Fibroblast of lung (primary cell): ENCODE measurements at regions not wholly inside any gene's neighbourhood (a gene's known extent, or its start where the extent isn't known, plus 50 kb on each side); places are given as distances from the start of the nearest gene placed in this dataset.

ENCODE experiments used
- CTCF ChIP-seq, 2 donors: IDR thresholded peaks in 1 of 2; conservative IDR thresholded peaks in 1 of 2; 1 replicate in 1 of 2; 2 replicates in 1 of 2; pipeline ENCODE4 v1.5.1; 2011 to 2012; ENCODE audit warnings: low read length in 2 of 2, control low read depth in 1 of 2, inconsistent platforms in 1 of 2, low read depth in 1 of 2, mild to moderate bottlenecking in 1 of 2
- EZH2 ChIP-seq: IDR thresholded peaks from 2 replicates; pipeline ENCODE4 v1.5.1; 2012; ENCODE audit warnings: low read length, control low read depth, mild to moderate bottlenecking; ENCODE audit errors: missing control alignments

DNA sequence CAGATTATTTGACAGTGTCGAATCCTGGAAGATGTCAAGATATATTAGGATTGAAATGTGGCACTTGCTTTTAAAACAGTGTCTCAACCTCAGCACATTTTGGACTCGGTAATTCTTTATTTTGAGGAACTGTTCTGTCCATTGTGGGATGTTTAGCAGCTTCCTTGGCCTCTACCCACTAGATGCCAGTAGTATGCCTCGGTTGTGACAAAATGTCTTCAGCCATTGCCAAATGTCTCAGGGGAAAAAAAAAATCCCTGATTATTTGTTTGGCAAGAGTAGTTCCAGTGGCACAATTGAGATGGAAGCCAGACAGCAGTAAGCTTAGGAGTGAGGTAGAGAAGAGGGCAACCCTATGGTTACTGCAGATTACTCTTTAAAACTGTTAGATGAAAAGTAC lies 694.5 kb upstream of the RIOK2 start:
- TF ChIP-seq CTCF (conservative IDR thresholded peaks at IDR 0.05 in 1 of 2, IDR thresholded peaks at IDR 0.05 in 1 of 2; ENCODE audit: low read depth in 1 of 2, low read length in 2 of 2) (no peak), EZH2 (no peak)
